IMR-90 (cell line): ENCODE measurements at regions not wholly inside any gene's neighbourhood (a gene's known extent, or its start where the extent isn't known, plus 50 kb on each side); places are given as distances from the start of the nearest gene placed in this dataset.

Experiments
- CEBPB ChIP-seq: IDR thresholded peaks from 2 replicates; pipeline ENCODE4 v1.6.1; 2012; ENCODE audit warnings: low read depth, low read length, improper control_type of control experiment
- FOS ChIP-seq: fragments of 150-350 bp; IDR thresholded peaks from 2 replicates; pipeline ENCODE4 v1.6.1; 2016; ENCODE audit warnings: low read depth, low read length
- TF ChIP-seq, protein P1 (sequence below): conservative IDR thresholded peaks from 2 replicates; pipeline ENCODE4 v1.5.1; 2012; ENCODE audit warnings: mild to moderate bottlenecking, low read depth, low read length, improper control_type of control experiment
- TF ChIP-seq, protein P2 (sequence below): fragments of 150-350 bp; IDR thresholded peaks from 2 replicates; pipeline ENCODE4 v1.6.1; 2017; ENCODE audit warnings: mild to moderate bottlenecking, antibody characterized with exemption, low read length, low read depth

DNA sequence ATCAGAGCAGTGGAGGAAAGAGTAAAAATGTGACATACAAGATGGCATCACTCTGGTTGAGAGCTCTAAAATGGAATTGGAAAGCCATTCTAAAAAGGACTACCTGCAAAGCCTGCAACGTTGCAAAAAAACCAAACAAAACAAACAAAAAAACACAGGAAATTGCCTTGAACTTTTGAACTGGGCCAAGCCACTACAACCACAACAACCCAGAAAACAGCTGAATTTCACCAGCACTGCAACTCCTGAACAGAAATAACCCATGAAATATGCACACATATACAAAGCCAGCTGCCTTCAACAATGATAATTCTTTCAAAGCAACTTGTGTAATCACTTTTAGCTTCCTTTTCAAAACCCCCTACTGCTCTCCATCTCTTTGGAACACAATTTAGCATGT, 326.6 kb upstream of the LRRC4C start:
- TF ChIP-seq, protein P1, sequence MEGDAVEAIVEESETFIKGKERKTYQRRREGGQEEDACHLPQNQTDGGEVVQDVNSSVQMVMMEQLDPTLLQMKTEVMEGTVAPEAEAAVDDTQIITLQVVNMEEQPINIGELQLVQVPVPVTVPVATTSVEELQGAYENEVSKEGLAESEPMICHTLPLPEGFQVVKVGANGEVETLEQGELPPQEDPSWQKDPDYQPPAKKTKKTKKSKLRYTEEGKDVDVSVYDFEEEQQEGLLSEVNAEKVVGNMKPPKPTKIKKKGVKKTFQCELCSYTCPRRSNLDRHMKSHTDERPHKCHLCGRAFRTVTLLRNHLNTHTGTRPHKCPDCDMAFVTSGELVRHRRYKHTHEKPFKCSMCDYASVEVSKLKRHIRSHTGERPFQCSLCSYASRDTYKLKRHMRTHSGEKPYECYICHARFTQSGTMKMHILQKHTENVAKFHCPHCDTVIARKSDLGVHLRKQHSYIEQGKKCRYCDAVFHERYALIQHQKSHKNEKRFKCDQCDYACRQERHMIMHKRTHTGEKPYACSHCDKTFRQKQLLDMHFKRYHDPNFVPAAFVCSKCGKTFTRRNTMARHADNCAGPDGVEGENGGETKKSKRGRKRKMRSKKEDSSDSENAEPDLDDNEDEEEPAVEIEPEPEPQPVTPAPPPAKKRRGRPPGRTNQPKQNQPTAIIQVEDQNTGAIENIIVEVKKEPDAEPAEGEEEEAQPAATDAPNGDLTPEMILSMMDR: no peak
- TF ChIP-seq CEBPB (no peak), FOS (no peak)
- TF ChIP-seq, protein P2, sequence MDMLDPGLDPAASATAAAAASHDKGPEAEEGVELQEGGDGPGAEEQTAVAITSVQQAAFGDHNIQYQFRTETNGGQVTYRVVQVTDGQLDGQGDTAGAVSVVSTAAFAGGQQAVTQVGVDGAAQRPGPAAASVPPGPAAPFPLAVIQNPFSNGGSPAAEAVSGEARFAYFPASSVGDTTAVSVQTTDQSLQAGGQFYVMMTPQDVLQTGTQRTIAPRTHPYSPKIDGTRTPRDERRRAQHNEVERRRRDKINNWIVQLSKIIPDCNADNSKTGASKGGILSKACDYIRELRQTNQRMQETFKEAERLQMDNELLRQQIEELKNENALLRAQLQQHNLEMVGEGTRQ: no peak
